ENCODE measurements at regions not wholly inside any gene's neighbourhood (a gene's known extent, or its start where the extent isn't known, plus 50 kb on each side); places are given as distances from the start of the nearest gene placed in this dataset.

GRCh38 chr4:183763990-183764754, 105.1 kb downstream of the TRAPPC11 start:
- no peak for DNase-seq (ENCODE audit: low spot score)

GRCh38 chr4:183765251-183765911, 106.3 kb downstream of the TRAPPC11 start:
- DNase-seq (ENCODE audit: low spot score), result no peak

GRCh38 chr4:183766140-183766539, 107.0 kb downstream of the TRAPPC11 start:
- DNase-seq (ENCODE audit: low spot score), result no peak

GRCh38 chr4:183770906-183771305, 111.8 kb downstream of the TRAPPC11 start:
- DNase-seq (ENCODE audit: low spot score), result no peak

GRCh38 chr4:183772361-183772760, 113.3 kb downstream of the TRAPPC11 start:
- DNase-seq (ENCODE audit: low spot score), result no peak

- no peak for DNase-seq (ENCODE audit: low spot score)
Observed at GRCh38 chr4:183773790-183774189, 114.7 kb downstream of the TRAPPC11 start.

- DNase-seq (ENCODE audit: low spot score), result no peak
Observed at GRCh38 chr4:183783306-183783705, 121.8 kb upstream of the STOX2 start.

- no peak for DNase-seq (ENCODE audit: low spot score)
Observed at GRCh38 chr4:183783991-183784553, 121.0 kb upstream of the STOX2 start.

GRCh38 chr4:183788308-183788905, 116.7 kb upstream of the STOX2 start:
- no peak for DNase-seq (ENCODE audit: low spot score)

- DNase-seq (ENCODE audit: low spot score), result no peak
Observed at GRCh38 chr4:183789657-183790056, 115.5 kb upstream of the STOX2 start.

GRCh38 chr4:183790661-183791060, 114.4 kb upstream of the STOX2 start:
- DNase-seq (ENCODE audit: low spot score), result no peak

- no peak for DNase-seq (ENCODE audit: low spot score)
Observed at GRCh38 chr4:183797011-183797444, 108.1 kb upstream of the STOX2 start.

- DNase-seq (ENCODE audit: low spot score), result no peak
Observed at GRCh38 chr4:183797445-183798300, 107.4 kb upstream of the STOX2 start.

GRCh38 chr4:183798301-183799253, 106.5 kb upstream of the STOX2 start:
- no peak for DNase-seq (ENCODE audit: low spot score)

GRCh38 chr4:183801457-183802165, 103.5 kb upstream of the STOX2 start:
- no peak for DNase-seq (ENCODE audit: low spot score)

GRCh38 chr4:183806341-183806740, 98.8 kb upstream of the STOX2 start:
- no peak for DNase-seq (ENCODE audit: low spot score)

GRCh38 chr4:183807420-183808096, 97.5 kb upstream of the STOX2 start:
- DNase-seq (ENCODE audit: low spot score), result no peak

- DNase-seq (ENCODE audit: low spot score), result no peak
Observed at GRCh38 chr4:183808097-183808456, 97.0 kb upstream of the STOX2 start.

- DNase-seq (ENCODE audit: low spot score), result no peak
Observed at GRCh38 chr4:183812567-183812966, 92.5 kb upstream of the STOX2 start.

Measured in HT-29 (cell line).